ENCODE measurements at regions not wholly inside any gene's neighbourhood (a gene's known extent, or its start where the extent isn't known, plus 50 kb on each side); places are given as distances from the start of the nearest gene placed in this dataset.

- no peak for DNase-seq
Measured at GRCh38 chr3:124282751-124283651, 291.1 kb upstream of the ROPN1 start.

DNA sequence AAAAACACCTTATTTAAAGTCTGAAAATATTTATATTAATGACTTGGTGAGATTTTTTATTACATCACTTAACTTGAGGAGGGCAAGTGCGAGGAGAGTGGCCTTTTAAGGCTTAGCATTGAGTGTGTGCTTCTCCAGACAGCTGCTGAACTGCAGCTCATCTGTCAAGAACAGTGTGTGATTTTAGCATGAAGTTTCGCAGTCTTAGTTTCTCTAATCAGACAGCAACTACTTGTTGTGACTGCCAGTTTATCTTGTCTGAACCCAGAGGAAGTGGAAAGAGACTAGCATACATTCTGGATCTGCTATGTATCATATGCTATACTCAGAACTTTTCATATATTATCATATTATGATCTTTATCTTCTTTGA, 291.7 kb upstream of the ROPN1 start:
- no peak for DNase-seq

DNA sequence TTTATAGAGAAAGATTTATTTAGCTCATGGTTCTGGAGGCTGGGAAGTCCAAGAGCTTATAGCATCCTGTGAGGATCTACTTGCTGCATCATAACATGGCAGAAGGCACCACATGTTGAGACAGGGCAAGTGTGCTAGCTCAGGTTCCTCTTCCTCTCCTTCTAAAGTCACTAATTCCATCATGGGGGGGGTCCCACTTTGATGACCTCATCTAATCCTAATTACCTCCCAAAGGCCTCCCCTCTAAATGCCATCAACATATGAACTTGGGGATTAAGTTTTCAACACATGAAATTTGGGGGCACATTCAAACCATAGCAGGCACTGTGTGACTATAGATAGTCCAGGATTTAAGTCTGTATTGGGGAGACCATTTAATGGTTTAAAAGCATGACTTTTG, 297.1 kb upstream of the ROPN1 start:
- DNase-seq: no peak

GRCh38 chr3:124291008-124291407, 299.1 kb upstream of the ROPN1 start:
- DNase-seq: no peak

GRCh38 chr3:124292329-124292728, 300.4 kb upstream of the ROPN1 start:
- no peak for DNase-seq

- DNase-seq: no peak
Measured at GRCh38 chr3:124293584-124293983, 301.7 kb upstream of the ROPN1 start.

DNA sequence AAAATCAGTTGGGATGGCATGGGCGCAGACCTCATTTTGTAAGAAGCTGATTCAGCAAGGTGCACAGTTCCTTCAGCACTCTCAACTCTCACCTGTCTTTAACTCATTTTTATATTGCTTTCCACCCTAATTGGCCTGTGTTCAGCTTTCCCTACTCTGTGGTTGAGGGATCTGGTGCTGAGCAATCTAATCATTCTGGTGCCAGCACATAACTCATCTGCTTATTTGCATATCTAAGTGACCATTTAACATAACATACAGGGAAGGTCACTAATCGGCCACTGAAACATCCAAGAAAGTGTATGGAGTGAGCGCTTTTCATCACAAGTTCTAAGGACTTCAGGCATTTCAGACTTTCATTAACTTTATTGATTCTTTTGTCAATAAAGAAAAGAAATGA, 303.4 kb upstream of the ROPN1 start:
- no peak for DNase-seq

DNA sequence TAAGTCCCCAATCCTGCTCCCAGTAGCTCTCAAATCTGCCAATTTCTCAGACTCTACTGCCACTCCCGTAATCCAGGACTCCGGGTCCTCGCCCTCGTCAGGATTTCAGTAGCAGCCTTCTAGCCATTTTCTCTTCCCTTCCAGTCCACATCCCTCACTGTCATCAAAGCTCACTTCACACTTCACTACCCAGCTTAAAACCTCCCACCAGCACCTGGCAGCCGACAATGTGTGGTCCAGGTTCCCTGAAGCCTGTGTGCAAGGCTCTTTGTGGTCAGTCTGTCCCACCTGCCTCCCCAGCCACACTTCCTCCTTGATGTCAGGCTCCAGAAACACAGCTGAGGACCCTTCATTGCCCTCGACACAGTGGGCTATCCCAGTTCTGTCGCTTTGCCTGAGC, 304.5 kb upstream of the ROPN1 start:
- no peak for DNase-seq

GRCh38 chr3:124297062-124297980, 305.4 kb upstream of the ROPN1 start:
- no peak for DNase-seq

DNA sequence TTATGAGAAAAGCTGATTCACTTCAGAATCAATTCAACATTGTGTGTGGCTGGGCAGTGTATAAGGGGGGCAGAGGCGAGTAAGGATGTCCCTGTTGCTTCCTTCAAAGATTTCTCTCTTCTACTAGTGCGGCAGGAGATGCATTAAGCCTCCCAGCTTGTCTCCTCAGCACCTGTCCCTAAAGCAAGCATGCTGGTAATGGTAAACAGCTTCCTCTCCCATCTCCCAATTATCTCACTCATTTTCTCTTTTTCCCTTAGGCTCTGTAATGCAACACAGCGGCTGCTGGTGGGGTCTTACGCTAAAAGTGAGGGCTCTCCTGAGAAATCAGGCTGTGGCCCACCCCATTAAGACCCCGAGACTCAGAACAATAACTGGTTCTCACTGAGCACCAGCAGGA, 306.4 kb upstream of the ROPN1 start:
- DNase-seq: no peak

GRCh38 chr3:124298951-124299350, 307.0 kb upstream of the ROPN1 start:
- no peak for DNase-seq

- DNase-seq: no peak
Measured at GRCh38 chr3:124299831-124300230, 307.9 kb upstream of the ROPN1 start.

DNA sequence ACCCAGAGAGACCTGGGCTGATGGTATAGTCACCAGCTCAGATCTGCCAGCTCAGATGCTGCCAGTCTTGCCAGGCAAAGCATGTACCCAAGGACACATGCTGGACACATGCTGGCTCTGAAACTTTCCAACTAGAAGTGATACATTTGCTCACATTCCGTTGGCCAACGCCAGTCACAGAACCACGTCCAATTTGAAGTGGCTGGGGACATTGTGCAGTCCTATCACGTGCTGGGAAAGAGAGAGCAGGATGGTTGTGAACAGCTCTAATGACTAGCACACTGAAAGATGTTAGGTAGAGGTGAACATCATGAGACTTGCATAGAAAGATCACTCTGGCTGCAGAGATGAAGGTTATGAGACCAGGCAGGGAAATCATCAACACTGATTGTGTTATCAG, 308.5 kb upstream of the ROPN1 start:
- no peak for DNase-seq

GRCh38 chr3:124303305-124303910, 311.5 kb upstream of the ROPN1 start:
- DNase-seq: no peak

DNA sequence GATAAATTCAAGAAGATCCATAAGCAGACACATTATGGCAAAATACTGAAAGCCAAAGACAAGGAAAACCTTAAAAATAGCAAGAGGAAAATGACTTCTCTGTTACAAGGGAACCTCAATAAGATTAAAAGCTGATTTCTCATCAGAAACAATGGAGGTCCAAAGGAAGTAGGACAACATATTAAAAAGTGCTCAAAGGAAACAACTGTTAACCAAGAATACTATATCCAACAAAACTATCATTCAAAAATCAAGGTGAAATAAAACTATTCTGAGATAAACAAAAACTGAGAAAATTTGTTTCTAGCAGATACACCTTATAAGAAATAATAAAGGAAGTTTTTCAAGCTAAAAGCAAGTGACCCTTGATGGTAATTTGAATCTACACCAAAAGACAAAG, 314.7 kb upstream of the ROPN1 start:
- DNase-seq: no peak

DNA sequence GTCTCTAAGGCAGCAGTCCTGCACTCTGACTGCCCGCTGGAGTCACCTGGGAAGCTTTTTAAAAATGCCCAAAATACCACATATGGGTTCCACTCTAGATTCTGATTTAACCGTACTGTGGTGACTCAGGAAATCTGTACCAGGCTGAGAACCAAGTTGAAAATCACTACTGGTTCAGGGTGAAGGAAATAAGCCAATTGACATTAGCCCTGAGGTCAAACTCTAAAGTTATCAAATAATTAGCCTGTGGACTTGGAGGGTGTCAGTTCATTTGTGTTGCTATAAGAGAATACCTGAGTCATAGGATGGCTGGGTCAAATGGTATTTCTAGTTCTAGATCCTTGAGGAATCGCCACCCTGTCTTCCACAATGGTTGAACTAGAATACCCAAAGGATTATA, 321.7 kb upstream of the ROPN1 start:
- DNase-seq: no peak

GRCh38 chr3:124315215-124316033, 323.5 kb upstream of the ROPN1 start:
- no peak for DNase-seq

- peak; percentile 43 for DNase-seq
Measured at GRCh38 chr3:124316034-124316287, 324.0 kb upstream of the ROPN1 start.

GRCh38 chr3:124318014-124318413, 326.1 kb upstream of the ROPN1 start:
- DNase-seq: no peak

GRCh38 chr3:124318656-124319055, 326.7 kb upstream of the ROPN1 start:
- DNase-seq: no peak

DNA sequence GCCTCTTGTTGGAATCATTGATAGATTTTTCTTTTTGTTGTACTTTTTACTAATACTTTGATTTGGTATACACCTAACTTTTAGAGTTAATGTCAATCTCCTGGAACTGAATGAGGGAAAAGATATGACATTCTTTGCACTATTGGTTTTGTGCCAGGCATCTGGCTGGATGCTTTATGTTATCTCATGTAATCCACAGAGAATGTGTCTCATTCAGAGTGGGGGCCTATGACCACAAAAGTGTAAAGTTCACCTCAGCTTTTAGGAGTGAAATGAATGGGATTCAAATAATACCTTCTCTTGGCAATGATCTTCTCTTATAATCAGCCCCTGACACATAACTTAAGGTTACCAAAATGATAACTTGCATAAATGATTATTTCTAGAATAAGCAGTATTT, 329.1 kb upstream of the ROPN1 start:
- DNase-seq: no peak

- no peak for DNase-seq
Measured at GRCh38 chr3:124322309-124322880, 330.5 kb upstream of the ROPN1 start.

DNA sequence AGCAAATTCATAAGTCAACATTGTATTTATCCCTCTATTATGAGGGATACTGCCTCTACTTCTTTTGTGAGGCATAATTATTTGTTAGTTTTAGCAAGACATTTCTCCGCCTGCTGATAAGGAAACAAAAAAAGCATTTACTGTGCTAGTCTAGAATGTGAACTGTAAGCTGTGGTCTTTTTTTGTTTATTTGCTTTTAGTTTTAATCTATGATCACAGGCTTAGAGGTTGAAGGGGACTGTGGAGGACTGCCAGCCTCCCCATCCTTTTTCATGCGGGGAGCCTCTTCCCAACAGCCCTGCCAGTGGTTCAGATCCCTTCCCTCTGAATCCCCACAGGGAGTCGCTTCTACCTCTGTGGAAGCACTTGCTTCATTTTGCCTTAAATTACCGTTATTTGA, 331.0 kb upstream of the ROPN1 start:
- no peak for DNase-seq
